AG08395 (cell line): ENCODE measurements at regions not wholly inside any gene's neighbourhood (a gene's known extent, or its start where the extent isn't known, plus 50 kb on each side); places are given as distances from the start of the nearest gene placed in this dataset.

Source experiments
- DNase-seq: peaks from one replicate; pipeline ENCODE4 v3.0.0; 2012; ENCODE audit warnings: mixed read lengths, low spot score

- no peak for DNase-seq
Measured at GRCh38 chr15:81987628-81988027, 58.2 kb downstream of the MEX3B start.

- no peak for DNase-seq
Measured at GRCh38 chr15:81983497-81983896, 62.3 kb downstream of the MEX3B start.

GRCh38 chr15:81982808-81983207 is 63.0 kb downstream of the MEX3B start:
- no peak for DNase-seq

GRCh38 chr15:81981908-81982307 is 63.9 kb downstream of the MEX3B start:
- no peak for DNase-seq

GRCh38 chr15:81977464-81977863 is 68.4 kb downstream of the MEX3B start:
- no peak for DNase-seq

GRCh38 chr15:81968691-81969090 is 77.1 kb downstream of the MEX3B start:
- DNase-seq = no peak

GRCh38 chr15:81966631-81967030 is 79.2 kb downstream of the MEX3B start:
- no peak for DNase-seq

GRCh38 chr15:81962482-81962881 is 83.3 kb downstream of the MEX3B start:
- no peak for DNase-seq

GRCh38 chr15:81959196-81959595 is 86.6 kb downstream of the MEX3B start:
- DNase-seq = no peak

GRCh38 chr15:81957698-81958097 is 88.1 kb downstream of the MEX3B start:
- DNase-seq = no peak

GRCh38 chr15:81955382-81956062 is 90.3 kb downstream of the MEX3B start:
- DNase-seq = no peak

GRCh38 chr15:81954158-81954783 is 91.5 kb downstream of the MEX3B start:
- DNase-seq = no peak

- no peak for DNase-seq
Measured at GRCh38 chr15:81950841-81951414, 94.9 kb downstream of the MEX3B start.

GRCh38 chr15:81948751-81949150 is 97.1 kb downstream of the MEX3B start:
- DNase-seq = no peak

- DNase-seq = no peak
Measured at GRCh38 chr15:81948222-81948621, 97.6 kb downstream of the MEX3B start.

GRCh38 chr15:81947548-81947947 is 98.3 kb downstream of the MEX3B start:
- peak; percentile 31 for DNase-seq

GRCh38 chr15:81945014-81945615 is 100.7 kb downstream of the MEX3B start:
- no peak for DNase-seq

- no peak for DNase-seq
Measured at GRCh38 chr15:81942655-81943195, 103.1 kb downstream of the MEX3B start.

- DNase-seq = no peak
Measured at GRCh38 chr15:81942157-81942556, 103.7 kb downstream of the MEX3B start.

- DNase-seq = no peak
Measured at GRCh38 chr15:81941479-81941878, 104.3 kb downstream of the MEX3B start.

GRCh38 chr15:81940467-81941451 is 105.1 kb downstream of the MEX3B start:
- DNase-seq = no peak
